MG63 (cell line): ENCODE measurements at regions not wholly inside any gene's neighbourhood (a gene's known extent, or its start where the extent isn't known, plus 50 kb on each side); places are given as distances from the start of the nearest gene placed in this dataset.
A peak's percentile ranks its signal among the peaks of the same experiment; 100 is the strongest.

ENCODE experiments used
- DNase-seq: peaks from one replicate; pipeline ENCODE4 v3.0.0-alpha.2; 2020
- H3K27me3 ChIP-seq: fragments of 250-450 bp; sonication (Bioruptor Pico); 2 replicates; pipeline ENCODE4 v1.5.1; 2020; ENCODE audit warnings: mild to moderate bottlenecking, moderate library complexity
- H3K36me3 ChIP-seq: fragments of 250-450 bp; sonication (Bioruptor Pico); 2 replicates; pipeline ENCODE4 v1.5.1; 2020; ENCODE audit warnings: mild to moderate bottlenecking, moderate library complexity
- H3K4me3 ChIP-seq: fragments of 250-450 bp; sonication (Bioruptor Pico); 2 replicates; pipeline ENCODE4 v1.5.1; 2020; ENCODE audit warnings: mild to moderate bottlenecking, moderate library complexity
- H3K9me3 ChIP-seq: fragments of 250-450 bp; sonication (Bioruptor Pico); 2 replicates; pipeline ENCODE4 v1.5.1; 2020; ENCODE audit warnings: mild to moderate bottlenecking, moderate library complexity

GRCh38 chrX:22445880-22446279 is 173.2 kb downstream of the CBLL2 start:
- Histone ChIP-seq H3K27me3 (no peaks in the 10 kb centered on the region), H3K9me3 (no peaks in the 10 kb centered on the region), H3K4me3 (no peak overlapping the region), H3K36me3 (no peaks in the 10 kb centered on the region)
- no peak for DNase-seq

GRCh38 chrX:22462959-22463358 is 190.2 kb downstream of the CBLL2 start:
- Histone ChIP-seq H3K36me3 (no peaks in the 10 kb centered on the region), H3K9me3 (no peaks in the 10 kb centered on the region; the same call in 1 of the 2 replicates), H3K27me3 (no peaks in the 10 kb centered on the region), H3K4me3 (no peak overlapping the region)
- no peak for DNase-seq

GRCh38 chrX:22467571-22467970 is 194.9 kb downstream of the CBLL2 start:
- Histone ChIP-seq H3K27me3 (no peaks in the 10 kb centered on the region), H3K36me3 (no peaks in the 10 kb centered on the region), H3K4me3 (no peak overlapping the region), H3K9me3 (no peaks in the 10 kb centered on the region)
- no peak for DNase-seq

GRCh38 chrX:22481436-22481835 is 208.7 kb downstream of the CBLL2 start:
- Histone ChIP-seq H3K36me3 (no peaks in the 10 kb centered on the region), H3K9me3 (no peaks in the 10 kb centered on the region; the same call in 1 of the 2 replicates), H3K4me3 (no peak overlapping the region), H3K27me3 (no peaks in the 10 kb centered on the region)
- no peak for DNase-seq

GRCh38 chrX:22486296-22486695 is 213.6 kb downstream of the CBLL2 start:
- no peaks in the 10 kb centered on the region for H3K9me3 ChIP-seq
- H3K27me3 ChIP-seq = no peaks in the 10 kb centered on the region
- H3K4me3 ChIP-seq = no peak overlapping the region
- no peak for DNase-seq
- no peaks in the 10 kb centered on the region for H3K36me3 ChIP-seq

GRCh38 chrX:22516893-22517292 is 244.2 kb downstream of the CBLL2 start:
- Histone ChIP-seq H3K9me3 (no peaks in the 10 kb centered on the region), H3K27me3 (no peaks in the 10 kb centered on the region), H3K36me3 (no peaks in the 10 kb centered on the region), H3K4me3 (no peak overlapping the region)
- no peak for DNase-seq

GRCh38 chrX:22520128-22520828 is 247.6 kb downstream of the CBLL2 start:
- Histone ChIP-seq H3K27me3 (no peaks in the 10 kb centered on the region), H3K9me3 (no peaks in the 10 kb centered on the region), H3K4me3 (no peak overlapping the region), H3K36me3 (no peaks in the 10 kb centered on the region)
- no peak for DNase-seq

- no peak overlapping the region for H3K4me3 ChIP-seq
- no peaks in the 10 kb centered on the region for H3K27me3 ChIP-seq
- H3K9me3 ChIP-seq = no peaks in the 10 kb centered on the region
- peak; percentile 3 for DNase-seq
- no peaks in the 10 kb centered on the region for H3K36me3 ChIP-seq
These were observed 253.6 kb downstream of the CBLL2 start for GRCh38 chrX:22526339-22526738.

GRCh38 chrX:22527302-22527701 is 254.6 kb downstream of the CBLL2 start:
- Histone ChIP-seq H3K4me3 (no peak overlapping the region), H3K27me3 (no peaks in the 10 kb centered on the region), H3K9me3 (no peaks in the 10 kb centered on the region), H3K36me3 (no peaks in the 10 kb centered on the region)
- DNase-seq = no peak

- Histone ChIP-seq H3K4me3 (no peak overlapping the region), H3K9me3 (no peaks in the 10 kb centered on the region), H3K27me3 (no peaks in the 10 kb centered on the region), H3K36me3 (no peaks in the 10 kb centered on the region)
- DNase-seq = no peak
These were observed 261.2 kb downstream of the CBLL2 start for GRCh38 chrX:22533898-22534297.

GRCh38 chrX:22534643-22535042 is 261.9 kb downstream of the CBLL2 start:
- no peaks in the 10 kb centered on the region for H3K27me3 ChIP-seq
- DNase-seq = peak; percentile 92
- no peaks in the 10 kb centered on the region for H3K36me3 ChIP-seq
- H3K9me3 ChIP-seq = no peaks in the 10 kb centered on the region
- no peak overlapping the region for H3K4me3 ChIP-seq

- DNase-seq = no peak
- Histone ChIP-seq H3K9me3 (no peaks in the 10 kb centered on the region), H3K27me3 (no peaks in the 10 kb centered on the region), H3K4me3 (no peak overlapping the region), H3K36me3 (no peaks in the 10 kb centered on the region)
These were observed 264.1 kb downstream of the CBLL2 start for GRCh38 chrX:22536746-22537304.

- peak; percentile 1 for DNase-seq
These were observed 265.9 kb downstream of the CBLL2 start for GRCh38 chrX:22538580-22538979.

GRCh38 chrX:22541926-22542325 is 269.2 kb downstream of the CBLL2 start:
- H3K27me3 ChIP-seq = no peaks in the 10 kb centered on the region
- no peak for DNase-seq
- no peak overlapping the region for H3K4me3 ChIP-seq
- H3K36me3 ChIP-seq = no peaks in the 10 kb centered on the region
- H3K9me3 ChIP-seq = no peaks in the 10 kb centered on the region

More at GRCh38 chrX:22538580-22538979, 265.9 kb downstream of the CBLL2 start:
- no peak overlapping the region for H3K4me3 ChIP-seq
- no peaks in the 10 kb centered on the region for H3K9me3 ChIP-seq
- H3K36me3 ChIP-seq = no peaks in the 10 kb centered on the region
- H3K27me3 ChIP-seq = no peaks in the 10 kb centered on the region

GRCh38 chrX:22542641-22543040 is 269.9 kb downstream of the CBLL2 start:
- no peaks in the 10 kb centered on the region for H3K27me3 ChIP-seq
- H3K9me3 ChIP-seq = no peaks in the 10 kb centered on the region
- no peak overlapping the region for H3K4me3 ChIP-seq
- H3K36me3 ChIP-seq = no peaks in the 10 kb centered on the region
- no peak for DNase-seq

- H3K27me3 ChIP-seq = no peaks in the 10 kb centered on the region
- no peak for DNase-seq
These were observed 286.8 kb downstream of the CBLL2 start for GRCh38 chrX:22559506-22559905.

GRCh38 chrX:22575161-22575845 is 302.6 kb downstream of the CBLL2 start:
- DNase-seq = peak; percentile 35
- Histone ChIP-seq H3K4me3 (no peak overlapping the region), H3K9me3 (no peaks in the 10 kb centered on the region), H3K27me3 (no peaks in the 10 kb centered on the region), H3K36me3 (no peaks in the 10 kb centered on the region)

More at GRCh38 chrX:22559506-22559905, 286.8 kb downstream of the CBLL2 start:
- no peaks in the 10 kb centered on the region for H3K9me3 ChIP-seq
- no peak overlapping the region for H3K4me3 ChIP-seq
- no peaks in the 10 kb centered on the region for H3K36me3 ChIP-seq

- H3K4me3 ChIP-seq = no peak overlapping the region
- no peaks in the 10 kb centered on the region for H3K36me3 ChIP-seq
- DNase-seq = peak; percentile 62
- no peaks in the 10 kb centered on the region for H3K27me3 ChIP-seq
- no peaks in the 10 kb centered on the region for H3K9me3 ChIP-seq
These were observed 304.5 kb downstream of the CBLL2 start for GRCh38 chrX:22577181-22577580.
